ENCODE measurements at regions not wholly inside any gene's neighbourhood (a gene's known extent, or its start where the extent isn't known, plus 50 kb on each side); places are given as distances from the start of the nearest gene placed in this dataset.

GRCh38 chr10:80705899-80706298 is 168.2 kb downstream of the SH2D4B start:
- no peak for TF ChIP-seq CTCF (IDR thresholded peaks at IDR 0.05; ENCODE audit: low read depth, low read length, poor library complexity, severe bottlenecking)
- no peak for TF ChIP-seq EZH2phosphoT487 (IDR thresholded peaks at IDR 0.05; ENCODE audit: borderline replicate concordance, low read length)

Measured in DOHH2 (cell line).